ENCODE measurements at regions not wholly inside any gene's neighbourhood (a gene's known extent, or its start where the extent isn't known, plus 50 kb on each side); places are given as distances from the start of the nearest gene placed in this dataset.
A peak's percentile ranks its signal among the peaks of the same experiment; 100 is the strongest.

DNA sequence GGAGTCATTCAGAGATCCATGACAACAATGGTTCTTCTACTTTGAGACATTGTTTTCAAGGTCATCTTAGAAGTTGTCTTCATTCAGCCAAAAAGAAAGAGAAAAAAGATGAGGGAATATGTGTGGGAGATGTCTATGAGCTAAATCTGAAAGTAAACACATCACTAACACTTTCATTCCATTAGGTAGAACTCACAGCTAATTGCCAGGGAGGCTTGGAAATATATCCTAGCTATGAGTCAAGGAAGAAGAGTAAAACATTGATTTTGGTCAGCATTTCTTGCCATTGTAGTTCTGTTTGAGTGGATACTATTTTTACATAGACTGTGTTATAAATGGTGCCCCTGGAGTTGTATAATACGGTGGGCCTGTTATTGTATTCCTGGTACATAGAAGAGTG, 316.4 kb upstream of the MYOCD start:
- intact Hi-C loops (cut with DNase I) = loop anchor here (10.0 kb wide), 1 partner anchor 76 kb away; no protein-coding TSS in a partner anchor

DNA sequence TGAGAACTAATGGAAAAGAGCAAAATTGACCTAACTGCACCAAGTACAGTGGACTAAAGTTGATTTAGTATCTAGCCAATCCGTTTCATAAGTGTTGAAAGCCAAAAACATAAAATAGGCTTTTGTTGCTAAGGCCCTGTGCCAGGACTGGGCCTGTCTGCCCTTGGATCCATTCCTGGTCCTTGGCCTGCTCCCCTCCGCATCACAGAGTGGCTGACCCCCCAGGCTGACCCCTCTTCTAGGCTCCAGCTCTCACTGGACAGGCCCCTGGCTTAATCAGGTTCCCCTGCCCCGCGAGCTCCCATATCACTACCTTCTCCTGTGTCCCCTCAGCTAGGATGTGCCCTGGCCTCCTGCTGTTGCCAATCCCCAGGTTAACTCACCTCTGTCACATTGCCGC, 313.6 kb upstream of the MYOCD start:
- DNase-seq (ENCODE audit: missing footprints) = no peak
- no peak for ATAC-seq
- intact Hi-C loops (cut with DNase I) = no loop called here

More for the DNA sequence above, 316.4 kb upstream of the MYOCD start:
- ATAC-seq = no peak
- DNase-seq (ENCODE audit: missing footprints) = no peak

DNA sequence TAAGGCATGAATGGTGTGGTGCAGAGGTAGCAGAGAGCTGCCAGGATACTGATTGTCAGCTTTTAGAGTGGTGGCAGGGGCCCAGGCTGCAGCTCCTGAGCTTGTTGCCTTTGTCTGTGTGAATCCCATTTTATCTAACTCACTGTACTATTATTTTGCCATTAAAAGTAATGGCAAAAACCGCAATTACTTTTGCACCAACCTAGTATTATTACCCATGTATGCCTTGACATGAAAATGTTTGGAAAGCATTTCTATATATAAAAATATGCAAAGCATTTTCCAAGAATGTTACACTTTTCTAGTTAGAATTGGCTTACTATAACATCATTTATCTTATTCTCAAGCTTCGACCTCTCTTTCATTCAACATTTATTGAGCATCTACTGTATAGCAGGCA, 308.1 kb upstream of the MYOCD start:
- ATAC-seq (no peak), DNase-seq (ENCODE audit: missing footprints) (no peak)
- intact Hi-C loops (cut with DNase I) = no loop called here

DNA sequence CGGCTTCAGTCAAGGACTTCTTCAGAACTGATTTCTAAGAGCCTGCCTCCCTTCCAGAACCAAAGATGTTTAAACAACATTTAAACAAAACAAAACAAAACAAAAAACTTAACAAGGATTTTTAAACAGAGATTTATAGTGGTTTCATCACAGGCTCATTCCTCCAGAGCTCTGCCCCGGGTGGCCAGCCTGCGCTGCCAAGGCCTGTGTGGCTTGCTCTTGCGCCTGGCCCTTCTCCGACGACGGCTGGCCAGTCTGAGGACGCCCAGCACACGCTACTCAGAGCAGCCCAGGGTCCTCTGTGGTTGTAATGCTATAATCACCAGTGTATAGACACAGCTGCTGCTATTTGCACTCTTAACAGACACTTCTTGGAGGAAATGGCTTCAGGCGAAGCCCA, 307.2 kb upstream of the MYOCD start:
- intact Hi-C loops (cut with DNase I) = no loop called here
- DNase-seq (ENCODE audit: missing footprints) (no peak), ATAC-seq (no peak)

DNA sequence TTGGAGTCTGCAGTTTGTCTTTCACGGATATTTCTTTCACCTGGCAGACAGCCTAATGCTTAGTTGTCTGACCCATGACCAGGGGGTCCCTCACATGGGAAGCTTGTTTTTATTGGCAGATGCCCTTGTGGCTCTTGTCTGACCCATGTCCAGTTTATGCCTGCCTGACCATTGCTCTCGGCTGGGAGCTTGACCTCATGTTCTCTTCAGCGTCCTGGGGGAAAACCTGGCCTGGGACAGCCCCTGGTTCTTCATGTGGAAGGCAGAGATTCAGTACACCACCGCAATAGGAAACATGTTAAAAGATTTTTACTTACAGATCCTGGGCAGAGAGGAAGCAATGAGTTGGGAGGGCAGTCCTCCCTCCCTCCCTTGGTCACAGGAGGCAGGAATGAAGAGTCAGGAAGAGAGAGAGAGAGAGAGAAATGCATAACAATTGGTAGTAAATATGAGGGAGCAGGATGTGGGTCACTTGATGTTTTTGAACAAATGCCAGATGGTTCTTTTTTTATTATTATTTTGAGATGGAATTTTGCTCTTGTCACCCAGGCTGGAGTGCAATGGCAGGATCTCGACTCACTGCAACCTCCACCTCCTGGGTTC, 302.7 kb upstream of the MYOCD start:
- DNase-seq (ENCODE audit: missing footprints) (no peak), ATAC-seq (peak; percentile 46)
- intact Hi-C loops (cut with DNase I) = no loop called here

DNA sequence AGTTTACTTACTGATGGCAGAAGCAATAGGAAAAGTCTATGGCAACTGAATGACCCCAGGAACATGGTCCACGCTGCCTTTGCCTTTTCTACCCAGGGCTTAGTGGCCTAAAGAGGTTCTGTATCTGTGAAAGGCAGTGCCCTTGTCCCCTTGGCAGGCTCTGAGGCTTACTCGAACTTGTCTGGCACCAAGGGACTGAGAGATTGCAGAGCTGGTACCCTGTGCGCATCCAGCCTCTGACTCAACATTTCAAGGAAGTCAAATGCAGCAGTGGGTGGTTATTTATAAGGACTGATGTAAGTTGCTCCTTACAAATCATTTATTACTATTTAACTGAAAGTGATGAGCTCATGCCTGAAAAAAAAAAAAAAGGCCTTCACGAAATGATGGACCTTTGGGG, 299.9 kb upstream of the MYOCD start:
- no peak for DNase-seq (ENCODE audit: missing footprints)
- intact Hi-C loops (cut with DNase I) = no loop called here
- ATAC-seq = no peak

DNA sequence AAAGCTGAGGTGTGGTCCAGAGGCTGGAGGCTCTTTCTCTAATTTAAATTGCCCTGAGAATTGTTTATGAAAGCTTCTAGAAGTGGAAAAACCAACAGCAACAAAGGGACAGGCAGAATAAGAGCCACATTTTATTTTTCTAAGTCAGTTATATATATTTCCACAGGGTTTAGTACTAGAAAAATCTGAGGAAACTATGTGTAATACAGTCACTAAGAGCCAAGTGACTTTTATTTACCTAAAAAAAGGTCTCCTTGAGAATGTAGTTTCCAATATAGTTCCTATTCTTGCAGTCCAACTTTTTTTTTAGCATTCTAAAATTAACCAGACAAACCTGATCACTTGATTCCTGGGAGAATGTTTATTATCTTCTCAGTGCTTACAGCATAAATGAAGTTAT, 296.6 kb upstream of the MYOCD start:
- DNase-seq (ENCODE audit: missing footprints) (no peak), ATAC-seq (no peak)
- intact Hi-C loops (cut with DNase I) = no loop called here

DNA sequence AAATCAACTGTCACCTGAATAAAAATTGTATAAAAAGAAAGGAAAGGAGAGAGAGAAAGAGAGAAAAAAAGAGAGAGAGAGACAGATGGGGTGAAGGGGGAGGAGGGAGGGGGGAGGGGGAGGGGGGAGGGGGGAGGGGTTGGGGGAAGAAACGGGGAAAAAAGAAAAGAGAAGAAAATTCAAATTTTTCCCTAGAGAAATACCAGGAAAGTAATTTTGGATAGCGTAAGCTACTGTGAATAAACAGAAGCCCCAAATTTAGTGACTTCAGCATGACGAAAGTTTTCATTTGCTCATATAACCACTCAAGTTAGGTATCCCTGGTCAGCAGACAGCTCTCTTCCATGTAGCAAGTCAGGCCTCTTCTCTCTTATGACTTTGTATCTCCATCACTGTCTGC, 289.4 kb upstream of the MYOCD start:
- no peak for ATAC-seq
- DNase-seq (ENCODE audit: missing footprints) = no peak
- intact Hi-C loops (cut with DNase I) = loop anchor here (5.0 kb wide), 1 partner anchor 34 kb away; no protein-coding TSS in a partner anchor

DNA sequence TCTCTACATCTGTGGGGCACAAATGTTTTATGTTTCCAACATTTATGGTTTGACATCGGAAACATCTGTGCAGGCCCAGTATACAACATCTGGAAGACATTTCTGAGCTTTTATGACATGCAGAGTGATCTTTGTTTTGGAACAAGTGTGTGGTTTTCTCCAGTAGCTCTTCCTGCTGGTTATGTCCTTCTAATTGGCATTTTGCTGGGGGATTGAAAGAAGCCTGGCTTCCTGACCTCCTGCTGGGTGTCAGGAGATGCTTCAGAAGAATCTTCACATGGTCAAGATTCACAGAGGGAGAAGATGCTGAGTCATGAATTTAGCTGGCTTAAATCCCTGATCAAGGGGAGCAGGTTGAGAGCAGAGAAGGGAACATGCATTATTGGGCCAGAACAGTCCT, 279.5 kb upstream of the MYOCD start:
- intact Hi-C loops (cut with DNase I) = no loop called here
- no peak for ATAC-seq
- DNase-seq (ENCODE audit: missing footprints) = no peak

DNA sequence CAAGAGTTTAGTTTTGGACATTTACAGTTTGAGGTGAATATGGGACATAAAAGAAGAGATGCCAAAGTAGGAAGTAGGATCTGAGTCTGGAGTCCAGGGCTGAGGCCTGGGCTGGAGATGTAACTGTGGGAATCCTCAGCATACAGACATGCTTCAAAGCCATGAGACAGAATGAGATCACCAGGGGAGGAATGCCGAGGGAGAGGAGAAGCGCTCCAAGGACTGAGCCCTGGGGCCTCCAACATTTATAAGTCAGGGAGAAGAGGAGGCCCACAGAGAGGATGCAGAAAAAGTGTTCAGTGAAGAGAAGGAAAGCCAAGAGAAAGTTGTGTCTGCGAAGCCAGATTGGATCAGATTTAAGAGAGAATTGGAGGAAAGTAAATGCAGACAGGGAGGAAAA, 277.5 kb upstream of the MYOCD start:
- no peak for ATAC-seq
- intact Hi-C loops (cut with DNase I) = no loop called here
- DNase-seq (ENCODE audit: missing footprints) = no peak

DNA sequence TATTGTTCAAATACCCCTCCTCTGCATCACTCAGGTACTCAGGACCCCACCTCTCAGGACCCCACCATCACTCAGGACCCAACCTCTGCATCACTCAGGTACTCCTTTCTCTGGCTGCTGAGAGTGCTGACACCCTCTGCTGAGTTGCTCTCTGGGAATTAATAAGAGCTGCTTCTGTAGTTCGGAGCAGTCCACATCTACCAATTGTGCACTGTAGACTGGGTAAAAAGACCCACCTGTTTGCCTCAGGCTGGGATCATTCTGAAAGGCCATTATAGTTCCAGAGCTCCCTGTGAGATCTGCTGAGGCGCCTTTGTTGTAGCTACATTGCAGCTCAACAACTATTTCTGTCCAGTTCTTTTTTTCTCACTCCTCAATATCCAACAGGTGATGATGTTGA, 276.3 kb upstream of the MYOCD start:
- intact Hi-C loops (cut with DNase I) = no loop called here
- no peak for DNase-seq (ENCODE audit: missing footprints)

DNA sequence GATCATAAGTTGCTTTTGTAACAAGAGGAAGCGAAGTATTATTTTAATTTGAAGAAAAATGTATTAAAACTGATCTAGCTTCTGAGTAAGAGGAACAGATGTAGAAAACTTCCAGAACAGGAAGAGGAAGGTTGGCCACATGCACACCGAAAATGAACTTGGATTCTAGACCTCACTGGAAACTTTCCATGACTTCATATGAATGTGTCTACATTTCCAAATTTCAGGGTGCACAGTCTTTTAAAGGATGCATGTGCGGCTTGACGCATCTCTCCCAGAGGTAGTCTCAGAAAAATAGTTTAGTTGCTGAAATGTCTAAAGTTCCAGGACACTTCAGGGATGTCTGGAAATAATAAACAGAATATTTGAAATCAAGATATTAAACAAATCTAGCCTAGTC, 275.1 kb upstream of the MYOCD start:
- DNase-seq (ENCODE audit: missing footprints) = no peak
- no peak for ATAC-seq
- intact Hi-C loops (cut with DNase I) = no loop called here

More for the DNA sequence above, 276.3 kb upstream of the MYOCD start:
- ATAC-seq = no peak

DNA sequence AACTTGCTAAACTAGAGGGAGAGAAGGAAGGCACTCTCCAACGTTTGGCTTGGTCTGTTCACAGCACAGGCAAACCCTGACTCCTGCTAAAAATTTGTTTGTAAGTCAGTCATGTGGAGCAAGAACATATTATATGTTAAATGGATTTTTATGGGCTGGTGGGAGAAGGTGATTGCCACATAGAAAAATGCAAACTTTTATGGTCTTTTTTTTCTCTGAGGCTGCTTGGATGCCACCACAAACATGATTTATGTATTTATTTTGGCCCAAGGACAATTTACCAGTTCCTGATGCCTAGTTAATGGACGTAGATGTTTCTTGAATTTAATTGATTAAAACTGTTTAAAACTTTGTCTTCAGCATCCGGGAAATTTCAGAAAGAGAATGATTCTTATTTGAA, 274.2 kb upstream of the MYOCD start:
- intact Hi-C loops (cut with DNase I) = no loop called here
- DNase-seq (ENCODE audit: missing footprints) (no peak), ATAC-seq (no peak)

DNA sequence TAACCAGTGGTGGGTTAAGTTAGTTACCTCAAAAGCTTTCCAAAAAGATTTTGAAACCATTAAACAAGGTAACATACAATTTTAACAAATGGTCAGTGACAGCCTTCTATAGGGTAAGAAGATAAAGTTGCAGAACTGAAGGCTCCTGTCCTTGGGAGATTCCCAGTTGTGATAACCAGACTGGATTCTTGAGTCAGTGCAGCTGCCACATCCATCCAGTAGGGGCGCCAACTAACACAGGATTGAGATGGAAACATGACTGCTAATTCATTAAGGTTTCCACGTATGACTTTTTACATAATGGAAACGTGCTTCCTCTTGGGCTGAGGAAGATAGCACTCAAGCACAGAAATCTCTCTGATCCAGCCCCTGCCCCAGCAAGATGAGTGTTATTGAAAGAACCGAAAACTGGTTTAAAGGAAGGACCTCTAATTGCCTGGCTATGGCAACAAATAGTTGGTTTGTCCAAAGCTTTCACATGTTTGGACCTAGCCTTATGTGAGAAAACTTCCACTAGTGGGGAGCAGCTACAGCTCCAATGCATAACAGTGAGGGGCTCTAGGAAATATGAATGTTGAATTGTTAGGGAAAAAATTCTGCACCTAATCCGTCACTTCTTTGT, 269.8 kb upstream of the MYOCD start:
- DNase-seq (ENCODE audit: missing footprints) (no peak), ATAC-seq (no peak)
- intact Hi-C loops (cut with DNase I) = no loop called here

DNA sequence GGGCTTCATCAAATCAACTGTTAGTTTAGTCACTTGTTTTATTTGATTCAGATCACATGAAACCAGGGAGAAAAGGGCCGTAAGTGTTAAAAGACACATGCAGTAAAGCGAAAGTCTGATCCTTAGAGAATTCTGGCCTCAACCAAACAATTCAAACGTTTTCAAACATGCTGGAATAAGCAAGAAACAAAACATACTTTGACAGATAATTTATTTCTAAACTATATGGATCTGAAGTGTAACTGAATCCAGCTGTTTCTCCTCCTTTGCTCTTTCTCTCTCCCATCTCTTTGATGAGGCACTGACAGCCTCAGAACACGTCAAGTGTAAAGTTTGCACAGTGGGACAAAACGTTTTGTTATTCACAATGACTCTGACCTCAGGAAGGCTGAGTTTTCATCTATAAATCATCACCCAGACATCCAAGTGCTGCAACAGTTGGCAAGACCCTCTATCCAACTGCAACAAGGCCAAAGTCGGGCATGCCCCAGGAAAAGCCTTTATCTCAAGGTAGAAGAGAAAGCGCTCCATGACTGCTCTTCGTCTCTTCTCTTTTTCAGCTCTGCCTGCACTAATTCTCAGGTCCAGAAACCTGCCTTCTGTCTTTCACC, 267.1 kb upstream of the MYOCD start:
- intact Hi-C loops (cut with DNase I) = no loop called here
- ATAC-seq (no peak), DNase-seq (ENCODE audit: missing footprints) (no peak)

DNA sequence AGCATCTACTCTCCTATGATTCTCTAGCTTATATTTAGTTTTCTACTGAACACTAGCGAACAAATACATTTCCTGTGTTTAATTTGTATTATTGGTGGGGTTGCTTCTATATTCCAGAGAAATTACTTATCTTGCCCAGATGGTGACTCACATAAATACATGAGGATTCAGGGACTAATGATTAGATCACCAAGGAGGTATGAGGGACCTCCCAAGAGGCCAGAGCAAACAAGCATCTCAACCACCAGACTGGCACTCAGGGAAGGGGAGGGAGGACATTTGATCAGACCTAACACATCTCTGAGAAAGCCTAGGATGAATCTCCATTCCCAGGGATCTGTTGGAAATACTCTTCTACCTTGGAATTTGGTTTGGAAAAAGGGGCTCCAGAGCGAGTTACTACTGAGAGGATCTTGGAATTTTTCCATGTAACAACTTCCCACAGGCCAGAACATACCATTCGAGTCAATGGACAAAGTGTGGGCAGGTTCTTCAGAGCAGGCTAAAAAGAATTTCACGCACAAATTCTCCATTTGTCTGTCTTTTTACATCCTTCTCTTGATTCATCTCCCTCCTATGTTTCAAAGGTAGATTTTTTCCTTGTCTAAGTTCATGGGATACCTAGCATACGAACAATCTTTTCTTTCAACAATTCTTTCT, 262.6 kb upstream of the MYOCD start:
- ATAC-seq (no peak), DNase-seq (ENCODE audit: missing footprints) (no peak)
- intact Hi-C loops (cut with DNase I) = no loop called here

DNA sequence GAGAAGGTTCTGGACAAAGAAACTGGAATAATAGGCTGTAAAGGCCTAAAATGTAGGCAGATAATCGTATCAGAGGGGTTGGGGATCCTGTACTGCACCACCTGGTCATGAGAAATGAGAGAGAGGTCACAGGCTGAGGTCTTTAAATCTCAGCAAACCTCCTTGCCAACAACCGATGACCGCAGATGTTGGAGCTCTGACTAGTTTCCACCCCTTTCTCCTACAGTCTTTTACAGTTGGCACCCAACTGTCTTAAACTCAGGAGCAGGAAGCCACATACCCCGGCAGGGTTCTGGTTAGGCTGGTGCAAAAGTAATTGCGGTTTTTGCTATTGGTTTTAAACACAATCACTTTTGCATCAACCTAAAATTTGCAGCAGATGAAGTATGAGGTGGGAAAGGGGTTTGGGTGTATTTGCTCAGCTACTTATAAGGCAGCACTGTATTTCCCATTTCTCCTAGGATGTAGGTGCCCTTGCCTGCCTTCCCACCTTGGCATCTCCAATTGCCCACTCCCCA, 261.8 kb upstream of the MYOCD start:
- no peak for ATAC-seq
- no peak for DNase-seq (ENCODE audit: missing footprints)
- intact Hi-C loops (cut with DNase I) = no loop called here

DNA sequence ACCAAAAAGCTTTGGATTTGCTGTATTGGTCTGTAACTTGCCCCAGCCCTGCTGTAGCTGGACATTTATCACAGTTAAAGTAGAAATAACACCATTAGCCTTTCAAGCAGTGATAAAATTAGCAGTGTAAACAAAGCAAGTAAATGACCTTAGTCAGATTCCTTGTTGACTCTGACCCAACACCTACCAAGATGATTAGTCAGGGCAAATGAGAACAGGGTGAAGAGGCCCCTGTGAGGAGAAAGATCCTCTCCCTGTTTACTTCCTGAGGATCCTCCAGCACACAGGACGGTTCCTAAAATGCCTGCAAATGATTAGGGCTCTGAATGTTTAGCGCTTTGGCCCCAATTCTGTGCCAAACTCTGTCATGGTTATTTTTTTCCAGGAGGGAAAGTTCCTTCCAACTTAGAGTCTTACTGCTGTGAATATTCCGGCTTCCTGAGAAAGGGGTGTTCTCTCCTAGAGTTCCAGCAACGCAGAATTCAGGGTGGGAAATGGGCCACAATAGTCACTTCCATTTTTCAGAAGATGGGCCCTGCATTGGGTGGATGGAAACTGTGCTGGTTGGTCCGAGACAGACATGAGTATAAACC, 259.0 kb upstream of the MYOCD start:
- ATAC-seq (no peak), DNase-seq (ENCODE audit: missing footprints) (no peak)
- intact Hi-C loops (cut with DNase I) = no loop called here

DNA sequence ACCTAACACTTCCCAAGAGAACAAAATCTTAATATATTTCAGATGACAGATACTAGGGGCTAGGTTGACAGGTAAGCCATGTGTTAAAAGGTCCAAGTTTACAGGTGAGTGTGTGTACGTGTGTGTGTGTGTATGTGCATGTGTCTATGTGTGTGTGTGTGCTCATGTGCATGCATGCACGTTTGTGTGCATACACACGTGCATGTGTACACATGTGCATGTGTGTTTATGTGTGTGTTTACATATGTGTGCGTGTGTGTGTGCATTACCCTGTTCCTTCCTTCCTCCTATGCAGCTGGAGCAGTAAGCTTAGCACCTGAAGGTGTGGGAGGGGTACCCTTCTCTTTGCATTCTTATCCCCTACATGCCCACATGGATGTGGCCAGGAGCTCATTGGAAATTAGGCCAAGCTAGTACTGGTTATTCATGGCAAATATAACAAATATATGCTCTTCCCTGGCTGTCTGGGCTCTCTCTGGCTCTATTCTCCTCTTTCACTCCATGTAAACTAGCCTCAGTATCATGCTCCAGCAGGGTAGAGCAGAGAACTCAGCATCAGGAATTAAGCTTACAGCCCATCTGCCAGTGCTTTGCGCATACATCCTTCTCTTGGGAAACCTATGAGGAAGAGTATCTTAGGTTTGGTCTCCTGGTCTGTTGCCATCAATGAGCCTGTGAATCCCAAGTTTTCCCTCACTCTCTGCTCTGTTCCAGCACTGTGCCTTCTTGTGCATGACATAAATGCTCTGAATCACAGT, 258.0 kb upstream of the MYOCD start:
- intact Hi-C loops (cut with DNase I) = no loop called here
- no peak for DNase-seq (ENCODE audit: missing footprints)

More for the DNA sequence above, 258.0 kb upstream of the MYOCD start:
- ATAC-seq = no peak

Data from Right ventricle myocardium inferior (tissue), 1 donor.